Keratinocyte (primary cell): ENCODE measurements at regions not wholly inside any gene's neighbourhood (a gene's known extent, or its start where the extent isn't known, plus 50 kb on each side); places are given as distances from the start of the nearest gene placed in this dataset.

Experiments used
- DNase-seq: peaks from one replicate; pipeline ENCODE4 v3.0.0-alpha.2; 2011; ENCODE audit warnings: low read depth, missing footprints, low spot score
- FAIRE-seq: peaks from 2 replicates; lab custom pipeline; 2011; peaks lifted over from hg19 to GRCh38; lab: Jason Lieb, UNC
- H2AFZ ChIP-seq: 2 replicates; pipeline ENCODE4 v1.6.0; 2012; ENCODE audit warnings: low read length, control low read depth, inconsistent platforms; ENCODE audit not compliant: control insufficient read depth
- H3K27ac ChIP-seq: 2 replicates; pipeline ENCODE4 v1.5.1; 2011; ENCODE audit warnings: low read length; ENCODE audit not compliant: control insufficient read depth, insufficient read depth
- H3K27me3 ChIP-seq: 3 replicates; pipeline ENCODE4 v1.6.0; 2011; ENCODE audit warnings: low read length; ENCODE audit not compliant: control insufficient read depth, insufficient read depth; ENCODE audit errors: extremely low read depth
- H3K36me3 ChIP-seq, 2 experiments: 2 replicates in 1 of 2; 3 replicates in 1 of 2; pipeline ENCODE4 v1.5.1; 2011; ENCODE audit warnings: low read length in 2 of 2, mild to moderate bottlenecking in 1 of 2; ENCODE audit not compliant: control insufficient read depth in 2 of 2, insufficient read depth in 2 of 2; ENCODE audit errors: extremely low read depth in 1 of 2
- H3K4me1 ChIP-seq: 3 replicates; pipeline ENCODE4 v1.5.1; 2011; ENCODE audit warnings: low read length; ENCODE audit not compliant: control insufficient read depth, insufficient read depth; ENCODE audit errors: extremely low read depth
- H3K4me2 ChIP-seq: 3 replicates; pipeline ENCODE4 v1.6.0; 2011; ENCODE audit warnings: low read depth, low read length; ENCODE audit not compliant: control insufficient read depth, insufficient read depth; ENCODE audit errors: extremely low read depth
- H3K4me3 ChIP-seq, 3 experiments: fragments of 200-600 bp in 1 of 3; sonication (generic) in 1 of 3; 2 replicates in 2 of 3; 3 replicates in 1 of 3; pipeline ENCODE4 v1.5.1; 2011 to 2016; ENCODE audit warnings: low read length in 3 of 3, mild to moderate bottlenecking in 3 of 3, control low read depth in 2 of 3, inconsistent platforms in 1 of 3, low read depth in 1 of 3, mixed read lengths in 1 of 3, mixed run types in 1 of 3, moderate library complexity in 1 of 3; ENCODE audit not compliant: control insufficient read depth in 2 of 3, insufficient read depth in 2 of 3; ENCODE audit errors: extremely low read depth in 1 of 3
- H3K79me2 ChIP-seq: 2 replicates; pipeline ENCODE4 v1.6.0; 2012; ENCODE audit warnings: low read length; ENCODE audit not compliant: control insufficient read depth, insufficient read depth
- H3K9ac ChIP-seq: 3 replicates; pipeline ENCODE4 v1.6.0; 2011; ENCODE audit warnings: low read length; ENCODE audit not compliant: control insufficient read depth, insufficient read depth; ENCODE audit errors: extremely low read depth
- H3K9me1 ChIP-seq: 3 replicates; pipeline ENCODE4 v1.6.0; 2011; ENCODE audit warnings: low read length; ENCODE audit not compliant: control insufficient read depth, insufficient read depth; ENCODE audit errors: extremely low read depth
- H3K9me3 ChIP-seq: 2 replicates; pipeline ENCODE4 v1.5.1; 2012; ENCODE audit warnings: low read depth, low read length; ENCODE audit not compliant: control insufficient read depth
- H4K20me1 ChIP-seq: 3 replicates; pipeline ENCODE4 v1.6.0; 2011; ENCODE audit warnings: low read length; ENCODE audit not compliant: control insufficient read depth, insufficient read depth; ENCODE audit errors: extremely low read depth
- CTCF ChIP-seq, 3 experiments: IDR thresholded peaks in 1 of 3; conservative IDR thresholded peaks in 1 of 3; optimal IDR thresholded peaks in 1 of 3; 2 replicates in 2 of 3; 3 replicates in 1 of 3; pipeline versions ENCODE3 to v1.5.1; 2011; ENCODE audit warnings: low read length in 3 of 3, mild to moderate bottlenecking in 3 of 3, moderate library complexity in 2 of 3, control low read depth in 1 of 3, inconsistent platforms in 1 of 3; ENCODE audit not compliant: insufficient read depth in 2 of 3; ENCODE audit errors: extremely low read depth in 1 of 3
- EZH2 ChIP-seq: IDR thresholded peaks from one replicate; pipeline ENCODE4 v1.6.1; 2012; ENCODE audit warnings: inconsistent platforms, mild to moderate bottlenecking, low read length, moderate library complexity
- dilution Hi-C: fragments of 300-500 bp; cut with MboI; formaldehyde crosslinking; loops from one replicate; pipeline ENCODE4 v1.7.0; 2020; ENCODE audit warnings: low sequenced_read_pairs; ENCODE audit not compliant: extremely low pct_ligation_motif_present

GRCh38 chr10:78406648-78407008, 373.0 kb downstream of the RPS24 start:
- Histone ChIP-seq H2AFZ (no peak overlapping the region), H3K4me2 (peak overlapping the region; percentile 68), H3K27ac (no peak overlapping the region), H3K4me1 (no peaks in the 10 kb centered on the region), H3K36me3 (no peaks in the 10 kb centered on the region), H3K4me3 (peak overlapping the region in 1 of 3 experiments; percentile 15), H3K9me1 (no peaks in the 10 kb centered on the region), H3K9ac (no peak overlapping the region), H3K27me3 (peaks cover 28% of the 10 kb centered on the region), H3K9me3 (no peaks in the 10 kb centered on the region), H4K20me1 (no peaks in the 10 kb centered on the region), H3K79me2 (no peaks in the 10 kb centered on the region)
- DNase-seq: no peak
- FAIRE-seq: no peak
- dilution Hi-C loops: no loop called here
- TF ChIP-seq EZH2: no peak
- TF ChIP-seq CTCF (optimal IDR thresholded peaks at IDR 0.05 in 1 of 3, IDR thresholded peaks at IDR 0.05 in 1 of 3, conservative IDR thresholded peaks at IDR 0.05 in 1 of 3; ENCODE audit: extremely low read depth in 1 of 3, insufficient read depth in 2 of 3, low read length in 3 of 3): no peak

DNA sequence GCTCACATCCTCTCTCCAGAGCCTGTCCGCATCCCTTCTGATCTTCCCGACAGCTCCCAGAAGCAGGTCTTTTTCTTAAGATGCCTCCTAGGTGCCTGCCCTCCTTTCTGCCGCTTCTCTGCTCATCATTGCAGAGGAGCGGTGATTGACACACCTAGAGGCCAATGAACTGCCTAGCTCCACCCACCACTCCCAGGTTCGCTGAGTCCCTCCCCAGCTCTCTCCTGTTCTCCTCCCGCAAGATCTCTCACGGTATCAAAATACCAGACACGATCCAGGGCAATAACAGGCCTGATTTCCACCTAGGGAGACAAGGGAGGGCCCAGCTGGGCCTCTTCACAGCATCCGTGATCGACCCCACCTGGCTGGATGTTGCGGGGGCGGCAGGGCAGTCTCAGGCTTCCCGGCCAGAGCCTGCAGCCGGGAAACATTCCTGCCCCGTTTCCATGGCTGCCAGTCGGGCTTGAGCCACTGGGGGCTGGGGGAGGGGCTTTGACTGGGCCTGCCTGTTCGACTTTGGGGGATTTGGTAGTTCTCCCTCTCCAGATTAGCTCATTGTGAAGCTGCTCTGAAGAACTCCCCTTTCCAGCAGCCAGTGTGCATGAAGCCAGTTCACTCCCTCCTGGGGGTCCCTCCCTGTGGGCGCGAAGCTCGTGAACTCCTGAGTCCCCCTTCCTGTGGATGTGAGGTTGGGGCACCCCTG, 373.5 kb downstream of the RPS24 start:
- Histone ChIP-seq H3K4me1 (no peaks in the 10 kb centered on the region), H2AFZ (no peak overlapping the region), H4K20me1 (no peaks in the 10 kb centered on the region), H3K4me2 (peak overlapping the region; percentile 68), H3K9me3 (no peaks in the 10 kb centered on the region), H3K27me3 (peaks cover 28% of the 10 kb centered on the region), H3K4me3 (peak overlapping the region in 2 of 3 experiments; percentile 15 to 24), H3K9me1 (no peaks in the 10 kb centered on the region), H3K79me2 (no peaks in the 10 kb centered on the region), H3K27ac (no peak overlapping the region), H3K36me3 (no peaks in the 10 kb centered on the region), H3K9ac (no peak overlapping the region)
- FAIRE-seq (no peak), DNase-seq (peak; percentile 57)
- dilution Hi-C loops: no loop called here
- TF ChIP-seq CTCF (optimal IDR thresholded peaks at IDR 0.05 in 1 of 3, IDR thresholded peaks at IDR 0.05 in 1 of 3, conservative IDR thresholded peaks at IDR 0.05 in 1 of 3; ENCODE audit: extremely low read depth in 1 of 3, insufficient read depth in 2 of 3, low read length in 3 of 3): no peak
- no peak for TF ChIP-seq EZH2
